CD4-positive, alpha-beta memory T cell (primary cell): ENCODE measurements at regions not wholly inside any gene's neighbourhood (a gene's known extent, or its start where the extent isn't known, plus 50 kb on each side); places are given as distances from the start of the nearest gene placed in this dataset.

ENCODE experiments used
- CTCF ChIA-PET: fragments of 350-600 bp; sonication (Branson Sonifier 250); formaldehyde crosslinking; loops from one replicate; lab custom pipeline; 2021; ENCODE audit warnings: inconsistent platforms; ENCODE audit not compliant: partially characterized antibody; lab: Charles Lee
- POLR2A ChIA-PET: fragments of 350-600 bp; sonication (Branson Sonifier 250); formaldehyde crosslinking; loops from one replicate; lab custom pipeline; 2021; ENCODE audit not compliant: partially characterized antibody; lab: Charles Lee
- DNase-seq, 5 donors: peaks; one replicate each; pipeline versions ENCODE4 v3.0.0 to v3.0.0-alpha.2; 2020 to 2022; ENCODE audit warnings: mixed read lengths in 1 of 5
- H3K27ac ChIP-seq: one replicate; pipeline ENCODE4 v1.7.0; 2013; ENCODE audit warnings: low read depth, low read length
- H3K27me3 ChIP-seq: 2 replicates; pipeline ENCODE4 v1.7.0; 2013; ENCODE audit warnings: mild to moderate bottlenecking, low read length, moderate library complexity; ENCODE audit not compliant: insufficient read depth
- H3K36me3 ChIP-seq: 2 replicates; pipeline ENCODE4 v1.7.0; 2013; ENCODE audit warnings: mild to moderate bottlenecking, low read length, moderate library complexity; ENCODE audit not compliant: insufficient read depth
- H3K4me1 ChIP-seq: 2 replicates; pipeline ENCODE4 v1.7.0; 2013; ENCODE audit warnings: mild to moderate bottlenecking, low read length, moderate library complexity; ENCODE audit not compliant: insufficient read depth
- H3K4me3 ChIP-seq, 2 donors: one replicate each; pipeline ENCODE4 v1.7.0; 2013; ENCODE audit warnings: low read length in 2 of 2, mild to moderate bottlenecking in 1 of 2
- H3K9me3 ChIP-seq, 2 donors: one replicate each; pipeline ENCODE4 v1.7.0; 2013; ENCODE audit warnings: low read length in 2 of 2, control low read depth in 1 of 2; ENCODE audit not compliant: control insufficient read depth in 1 of 2
- H3K27ac Mint-ChIP-seq, 7 donors: one replicate each; pipeline ENCODE4 v1.8.0; 2020 to 2021; ENCODE audit warnings: mixed read lengths in 7 of 7, mild to moderate bottlenecking in 6 of 7, inconsistent platforms in 3 of 7, moderate library complexity in 3 of 7
- H3K27me3 Mint-ChIP-seq, 2 donors: one replicate each; pipeline ENCODE4 v1.8.0; 2020 to 2021; ENCODE audit warnings: mixed read lengths in 2 of 2
- H3K36me3 Mint-ChIP-seq, 2 donors: one replicate each; pipeline ENCODE4 v1.8.0; 2020 to 2021; ENCODE audit warnings: mixed read lengths in 2 of 2, inconsistent platforms in 1 of 2, mild to moderate bottlenecking in 1 of 2
- H3K4me1 Mint-ChIP-seq, 4 donors: one replicate each; pipeline ENCODE4 v1.8.0; 2020 to 2021; ENCODE audit warnings: mixed read lengths in 4 of 4, mild to moderate bottlenecking in 1 of 4
- H3K4me3 Mint-ChIP-seq, 8 donors: one replicate each; pipeline ENCODE4 v1.8.0; 2020 to 2021; ENCODE audit warnings: mixed read lengths in 8 of 8, mild to moderate bottlenecking in 7 of 8, moderate library complexity in 6 of 8, inconsistent platforms in 3 of 8
- H3K9me3 Mint-ChIP-seq, 8 donors: one replicate each; pipeline ENCODE4 v1.8.0; 2020 to 2021; ENCODE audit warnings: mixed read lengths in 8 of 8, mild to moderate bottlenecking in 5 of 8, inconsistent platforms in 3 of 8, moderate library complexity in 1 of 8
- intact Hi-C: fragments of 100-400 bp; cut with micrococcal nuclease; formaldehyde crosslinking; loops from one replicate; pipeline ENCODE4 v1.15.1; 2023

- ChIA-PET CTCF (interaction anchor here (1.0 kb wide), 1 partner anchor 312 kb away, joined by 4 read pairs; no protein-coding TSS in a partner anchor), POLR2A (no interaction called here)
- Histone ChIP-seq H3K9me3 (no peaks in the 10 kb centered on the region), H3K27ac (no peak overlapping the region), H3K4me3 (no peak overlapping the region), H3K36me3 (no peaks in the 10 kb centered on the region), H3K27me3 (no peaks in the 10 kb centered on the region), H3K4me1 (no peaks in the 10 kb centered on the region)
- DNase-seq = no peak
- peaks cover 0 to 3% of the 10 kb centered on the region in 2 donors for H3K36me3 Mint-ChIP-seq
- intact Hi-C loops = no loop called here
- peaks cover 0 to 24% (median 9%) of the 10 kb centered on the region in 8 donors for H3K9me3 Mint-ChIP-seq
- peaks cover 0 to 14% (median 8%) of the 10 kb centered on the region in 4 donors for H3K4me1 Mint-ChIP-seq
- H3K27ac Mint-ChIP-seq = no peak overlapping the region
- H3K4me3 Mint-ChIP-seq = peak overlapping the region in 3 of 8 donors; percentile 24 to 36 (median 27)
- peaks cover 5 to 10% of the 10 kb centered on the region in 2 donors for H3K27me3 Mint-ChIP-seq
Measured at GRCh38 chr1:11350265-11350664, 77.3 kb downstream of the UBIAD1 start.

- ChIA-PET CTCF (interaction anchor here (0.6 kb wide), 1 partner anchor 1865 kb away, joined by 3 read pairs; no protein-coding TSS in a partner anchor), POLR2A (no interaction called here)
- H3K36me3 ChIP-seq = no peaks in the 10 kb centered on the region
- intact Hi-C loops = no loop called here
- peaks cover 9 to 10% of the 10 kb centered on the region in 2 donors for H3K27me3 Mint-ChIP-seq
- no peaks in the 10 kb centered on the region for H3K4me1 ChIP-seq
- peaks cover 0 to 3% of the 10 kb centered on the region in 2 donors for H3K36me3 Mint-ChIP-seq
- H3K4me3 Mint-ChIP-seq = no peak overlapping the region
- H3K27ac ChIP-seq = no peak overlapping the region
- H3K9me3 ChIP-seq = no peaks in the 10 kb centered on the region
- H3K27me3 ChIP-seq = no peaks in the 10 kb centered on the region
- H3K27ac Mint-ChIP-seq = no peak overlapping the region
- no peak overlapping the region for H3K4me3 ChIP-seq
- H3K9me3 Mint-ChIP-seq = peaks cover 0 to 24% (median 9%) of the 10 kb centered on the region in 8 donors
- peaks cover 0 to 14% (median 8%) of the 10 kb centered on the region in 4 donors for H3K4me1 Mint-ChIP-seq
- DNase-seq = no peak
Measured at GRCh38 chr1:11352058-11352715, 79.2 kb downstream of the UBIAD1 start.

- peaks cover 10 to 12% of the 10 kb centered on the region in 2 donors for H3K27me3 Mint-ChIP-seq
- DNase-seq = no peak
- Histone ChIP-seq H3K9me3 (no peaks in the 10 kb centered on the region), H3K36me3 (no peaks in the 10 kb centered on the region), H3K4me1 (no peaks in the 10 kb centered on the region), H3K4me3 (no peak overlapping the region), H3K27me3 (no peaks in the 10 kb centered on the region), H3K27ac (no peak overlapping the region)
- H3K9me3 Mint-ChIP-seq = peaks cover 0 to 24% (median 9%) of the 10 kb centered on the region in 8 donors
- peaks cover 0 to 3% of the 10 kb centered on the region in 2 donors for H3K36me3 Mint-ChIP-seq
- peaks cover 0 to 14% (median 8%) of the 10 kb centered on the region in 4 donors for H3K4me1 Mint-ChIP-seq
- H3K4me3 Mint-ChIP-seq = no peak overlapping the region
- intact Hi-C loops = no loop called here
- CTCF ChIA-PET = interaction anchor here (0.7 kb wide), 1 partner anchor 316 kb away, joined by 3 read pairs; no protein-coding TSS in a partner anchor
- POLR2A ChIA-PET = no interaction called here
- peak overlapping the region in 1 of 7 donors; percentile 12 for H3K27ac Mint-ChIP-seq
Measured at GRCh38 chr1:11352816-11353799, 80.1 kb downstream of the UBIAD1 start.

- DNase-seq = no peak
- Mint-ChIP-seq H3K27ac (peak overlapping the region in 1 of 7 donors; percentile 16), H3K4me1 (peaks cover 5 to 11% (median 7%) of the 10 kb centered on the region in 4 donors), H3K27me3 (peaks cover 9 to 14% of the 10 kb centered on the region in 2 donors), H3K9me3 (peaks cover 0 to 10% (median 2%) of the 10 kb centered on the region in 8 donors), H3K4me3 (no peak overlapping the region), H3K36me3 (peaks cover 0 to 3% of the 10 kb centered on the region in 2 donors)
- H3K27me3 ChIP-seq = no peaks in the 10 kb centered on the region
- intact Hi-C loops = no loop called here
- ChIA-PET CTCF (interaction anchor here (0.7 kb wide), 1 partner anchor 113 kb away, joined by 3 read pairs; no protein-coding TSS in a partner anchor), POLR2A (no interaction called here)
- H3K4me3 ChIP-seq = no peak overlapping the region
- H3K27ac ChIP-seq = no peak overlapping the region
- no peaks in the 10 kb centered on the region for H3K9me3 ChIP-seq
- H3K36me3 ChIP-seq = no peaks in the 10 kb centered on the region
- no peaks in the 10 kb centered on the region for H3K4me1 ChIP-seq
Measured at GRCh38 chr1:11354893-11355553, 82.0 kb downstream of the UBIAD1 start.

- Mint-ChIP-seq H3K27ac (no peak overlapping the region), H3K4me3 (no peak overlapping the region), H3K36me3 (peaks cover 0 to 3% of the 10 kb centered on the region in 2 donors), H3K27me3 (peaks cover 9 to 16% of the 10 kb centered on the region in 2 donors), H3K4me1 (peaks cover 4 to 11% (median 6%) of the 10 kb centered on the region in 4 donors), H3K9me3 (peaks cover 0 to 5% (median 0%) of the 10 kb centered on the region in 8 donors)
- intact Hi-C loops = no loop called here
- no peak for DNase-seq
- Histone ChIP-seq H3K27ac (no peak overlapping the region), H3K4me3 (no peak overlapping the region), H3K4me1 (no peaks in the 10 kb centered on the region), H3K9me3 (no peaks in the 10 kb centered on the region), H3K36me3 (no peaks in the 10 kb centered on the region), H3K27me3 (no peaks in the 10 kb centered on the region)
- POLR2A ChIA-PET = no interaction called here
- CTCF ChIA-PET = no interaction called here
Measured at GRCh38 chr1:11355559-11356475, 82.8 kb downstream of the UBIAD1 start.

- POLR2A ChIA-PET = no interaction called here
- intact Hi-C loops = no loop called here
- Histone ChIP-seq H3K27me3 (no peaks in the 10 kb centered on the region), H3K27ac (no peak overlapping the region), H3K4me3 (no peak overlapping the region), H3K4me1 (no peaks in the 10 kb centered on the region), H3K36me3 (no peaks in the 10 kb centered on the region), H3K9me3 (no peaks in the 10 kb centered on the region)
- Mint-ChIP-seq H3K27me3 (peaks cover 9 to 16% of the 10 kb centered on the region in 2 donors), H3K4me1 (peaks cover 3 to 11% (median 6%) of the 10 kb centered on the region in 4 donors), H3K9me3 (peaks cover 0 to 5% (median 0%) of the 10 kb centered on the region in 8 donors), H3K27ac (no peak overlapping the region), H3K36me3 (no peaks in the 10 kb centered on the region), H3K4me3 (no peak overlapping the region)
- DNase-seq = no peak
- CTCF ChIA-PET = no interaction called here
Measured at GRCh38 chr1:11357276-11357675, 84.3 kb downstream of the UBIAD1 start.
